HK-2 (cell line): ENCODE measurements at regions not wholly inside any gene's neighbourhood (a gene's known extent, or its start where the extent isn't known, plus 50 kb on each side); places are given as distances from the start of the nearest gene placed in this dataset.

Source experiments
- DNase-seq: peaks from one replicate; pipeline ENCODE4 v3.0.0-alpha.2; 2018; ENCODE audit not compliant: unreplicated experiment

- DNase-seq = no peak
These were observed 65.5 kb downstream of the ADRA2C start for GRCh38 chr4:3831529-3832150.

- no peak for DNase-seq
These were observed 66.5 kb downstream of the ADRA2C start for GRCh38 chr4:3832536-3833220.

GRCh38 chr4:3833326-3833989 lies 67.3 kb downstream of the ADRA2C start:
- no peak for DNase-seq

GRCh38 chr4:3834186-3834662 lies 68.0 kb downstream of the ADRA2C start:
- no peak for DNase-seq

GRCh38 chr4:3834663-3835521 lies 68.7 kb downstream of the ADRA2C start:
- no peak for DNase-seq

- no peak for DNase-seq
These were observed 69.6 kb downstream of the ADRA2C start for GRCh38 chr4:3835527-3836405.

GRCh38 chr4:3836406-3836755 lies 70.2 kb downstream of the ADRA2C start:
- no peak for DNase-seq

GRCh38 chr4:3836756-3837601 lies 70.8 kb downstream of the ADRA2C start:
- DNase-seq = no peak

GRCh38 chr4:3838437-3839380 lies 72.5 kb downstream of the ADRA2C start:
- DNase-seq = no peak

- no peak for DNase-seq
These were observed 79.0 kb downstream of the ADRA2C start for GRCh38 chr4:3845094-3845743.

- no peak for DNase-seq
These were observed 79.7 kb downstream of the ADRA2C start for GRCh38 chr4:3845744-3846429.

GRCh38 chr4:3847211-3847940 lies 81.2 kb downstream of the ADRA2C start:
- DNase-seq = no peak

GRCh38 chr4:3848323-3848722 lies 82.1 kb downstream of the ADRA2C start:
- DNase-seq = no peak

GRCh38 chr4:3849140-3849539 lies 83.0 kb downstream of the ADRA2C start:
- DNase-seq = no peak

- no peak for DNase-seq
These were observed 83.9 kb downstream of the ADRA2C start for GRCh38 chr4:3850128-3850527.

GRCh38 chr4:3851211-3851610 lies 85.0 kb downstream of the ADRA2C start:
- DNase-seq = no peak

- no peak for DNase-seq
These were observed 85.7 kb downstream of the ADRA2C start for GRCh38 chr4:3851881-3852280.
